Panc1 (cell line): ENCODE measurements at regions not wholly inside any gene's neighbourhood (a gene's known extent, or its start where the extent isn't known, plus 50 kb on each side); places are given as distances from the start of the nearest gene placed in this dataset.

Experiments used
- CTCF ChIP-seq: fragments of 450-650 bp; IDR thresholded peaks from 2 replicates; pipeline ENCODE4 v1.5.1; 2017; ENCODE audit warnings: mild to moderate bottlenecking
- POLR2AphosphoS5 ChIP-seq: IDR thresholded peaks from 2 replicates; pipeline ENCODE4 v1.6.1; 2012; ENCODE audit warnings: mild to moderate bottlenecking, low read depth, low read length, moderate library complexity
- REST ChIP-seq, 2 experiments: IDR thresholded peaks; 2 replicates each; pipeline ENCODE4 v1.6.1; 2011 to 2012; ENCODE audit warnings: low read depth in 2 of 2, control low read depth in 1 of 2, low read length in 1 of 2, mild to moderate bottlenecking in 1 of 2, moderate library complexity in 1 of 2; ENCODE audit not compliant: insufficient read depth in 1 of 2
- SIN3A ChIP-seq: IDR thresholded peaks from 2 replicates; pipeline ENCODE4 v1.6.1; 2012; ENCODE audit warnings: low read depth, mild to moderate bottlenecking, low read length, moderate library complexity, borderline replicate concordance; ENCODE audit not compliant: insufficient read depth
- TCF7L2 ChIP-seq: IDR thresholded peaks from 2 replicates; pipeline ENCODE4 v1.6.1; 2011; ENCODE audit warnings: mild to moderate bottlenecking, low read depth, low read length, inconsistent platforms

GRCh38 chr1:38614861-38615260 lies 244.7 kb downstream of the RRAGC start:
- TF ChIP-seq CTCF, result no peak
- no peak for TF ChIP-seq REST (IDR thresholded peaks at IDR 0.05; ENCODE audit: insufficient read depth in 1 of 2, low read depth in 2 of 2, low read length in 1 of 2)
- TF ChIP-seq POLR2AphosphoS5, result no peak
- TF ChIP-seq SIN3A, result no peak
- no peak for TF ChIP-seq TCF7L2
